Trophoblast cell (in vitro differentiated cells and primary cell): ENCODE measurements at regions not wholly inside any gene's neighbourhood (a gene's known extent, or its start where the extent isn't known, plus 50 kb on each side); places are given as distances from the start of the nearest gene placed in this dataset.

Experiments used
- DNase-seq, 2 donors: peaks; one replicate each; pipeline ENCODE4 v3.0.0-alpha.2; 2016
- H2AFZ ChIP-seq: 2 replicates; pipeline ENCODE4 v1.6.1; 2013; ENCODE audit warnings: low read length, moderate library complexity, mild to moderate bottlenecking; ENCODE audit not compliant: insufficient read depth, poor library complexity
- H2AK5ac ChIP-seq: 2 replicates; pipeline ENCODE4 v1.6.1; 2013; ENCODE audit warnings: mild to moderate bottlenecking, low read length
- H2BK120ac ChIP-seq: 2 replicates; pipeline ENCODE4 v1.6.1; 2013; ENCODE audit warnings: low read length, mild to moderate bottlenecking, moderate library complexity; ENCODE audit not compliant: insufficient read depth, poor library complexity
- H2BK12ac ChIP-seq: 2 replicates; pipeline ENCODE4 v1.6.1; 2013; ENCODE audit warnings: mild to moderate bottlenecking, low read length, moderate library complexity
- H2BK5ac ChIP-seq: 2 replicates; pipeline ENCODE4 v1.6.1; 2013; ENCODE audit warnings: low read length, low read depth, moderate library complexity, mild to moderate bottlenecking; ENCODE audit not compliant: poor library complexity
- H3K14ac ChIP-seq: 2 replicates; pipeline ENCODE4 v1.6.1; 2013; ENCODE audit warnings: mild to moderate bottlenecking, low read length
- H3K18ac ChIP-seq: 2 replicates; pipeline ENCODE4 v1.6.1; 2013; ENCODE audit warnings: mild to moderate bottlenecking, low read length
- H3K23ac ChIP-seq: 2 replicates; pipeline ENCODE4 v1.6.1; 2013; ENCODE audit warnings: low read length
- H3K27ac ChIP-seq: 2 replicates; pipeline ENCODE4 v1.5.1; 2013; ENCODE audit warnings: low read depth, mild to moderate bottlenecking, inconsistent platforms, low read length, moderate library complexity
- H3K27me3 ChIP-seq: 2 replicates; pipeline ENCODE4 v1.6.1; 2013; ENCODE audit warnings: inconsistent platforms, mild to moderate bottlenecking, low read length, moderate library complexity; ENCODE audit not compliant: insufficient read depth
- H3K36me3 ChIP-seq, 2 experiments: 1 replicate in 1 of 2; 2 replicates in 1 of 2; pipeline ENCODE4 v1.6.1; 2013; ENCODE audit warnings: low read length in 2 of 2, mild to moderate bottlenecking in 2 of 2, moderate library complexity in 1 of 2; ENCODE audit not compliant: insufficient read depth in 2 of 2, control insufficient read depth in 1 of 2
- H3K4ac ChIP-seq: 2 replicates; pipeline ENCODE4 v1.6.1; 2013; ENCODE audit warnings: low read depth, mild to moderate bottlenecking, low read length, moderate library complexity
- H3K4me1 ChIP-seq, 2 experiments: 1 replicate in 1 of 2; 2 replicates in 1 of 2; pipeline ENCODE4 v1.6.1; 2013; ENCODE audit warnings: low read length in 2 of 2, mild to moderate bottlenecking in 2 of 2, moderate library complexity in 1 of 2; ENCODE audit not compliant: insufficient read depth in 2 of 2, control insufficient read depth in 1 of 2
- H3K4me2 ChIP-seq: 2 replicates; pipeline ENCODE4 v1.6.1; 2013; ENCODE audit warnings: inconsistent platforms, mild to moderate bottlenecking, low read length, moderate library complexity
- H3K4me3 ChIP-seq: 2 replicates; pipeline ENCODE4 v1.5.1; 2013; ENCODE audit warnings: mild to moderate bottlenecking, low read depth, low read length, inconsistent platforms
- H3K79me1 ChIP-seq: one replicate; pipeline ENCODE4 v1.6.1; 2013; ENCODE audit warnings: low read length
- H3K79me2 ChIP-seq: 2 replicates; pipeline ENCODE4 v1.6.1; 2013; ENCODE audit warnings: low read length, mild to moderate bottlenecking; ENCODE audit not compliant: control insufficient read depth, insufficient read depth, poor library complexity
- H3K9ac ChIP-seq: 2 replicates; pipeline ENCODE4 v1.6.1; 2013; ENCODE audit warnings: mild to moderate bottlenecking, low read length
- H3K9me3 ChIP-seq: 2 replicates; pipeline ENCODE4 v1.6.1; 2013; ENCODE audit warnings: low read depth, mild to moderate bottlenecking, control low read depth, inconsistent platforms, low read length; ENCODE audit not compliant: insufficient read depth
- H4K12ac ChIP-seq: 2 replicates; pipeline ENCODE4 v1.6.1; 2013; ENCODE audit warnings: low read depth, mild to moderate bottlenecking, low read length, moderate library complexity
- H4K8ac ChIP-seq: 2 replicates; pipeline ENCODE4 v1.6.1; 2013; ENCODE audit warnings: low read depth, mild to moderate bottlenecking, low read length, moderate library complexity
- H4K91ac ChIP-seq: one replicate; pipeline ENCODE4 v1.6.1; 2013; ENCODE audit warnings: low read depth, mild to moderate bottlenecking, low read length, moderate library complexity
- WGBS: extraction: QIAGEN DNeasy Blood & Tissue Kit; methylation state at CpG from one replicate; pipeline ENCODE4 v1.1.7; 2013; ENCODE audit warnings: missing lambda C conversion rate; ENCODE audit not compliant: insufficient read length, insufficient coverage; ENCODE audit errors: extremely low coverage; 5-methylcytosine and 5-hydroxymethylcytosine counted together

GRCh38 chr4:126051689-126052424 is 737.1 kb downstream of the FAT4 start:
- no peak overlapping the region for H3K4me3 ChIP-seq
- no peak overlapping the region for H2BK120ac ChIP-seq
- no peaks in the 10 kb centered on the region for H3K79me2 ChIP-seq
- no peak overlapping the region for H2BK5ac ChIP-seq
- H3K27ac ChIP-seq: no peak overlapping the region
- H3K18ac ChIP-seq: no peak overlapping the region
- no peak overlapping the region for H3K9ac ChIP-seq
- H2AK5ac ChIP-seq: no peak overlapping the region
- H3K27me3 ChIP-seq: no peaks in the 10 kb centered on the region
- H3K14ac ChIP-seq: no peak overlapping the region
- H3K4me2 ChIP-seq: no peak overlapping the region
- no peaks in the 10 kb centered on the region for H3K9me3 ChIP-seq
- no peak overlapping the region for H4K12ac ChIP-seq
- H4K91ac ChIP-seq: no peak overlapping the region
- H4K8ac ChIP-seq: no peak overlapping the region
- no peaks in the 10 kb centered on the region for H3K4me1 ChIP-seq
- H3K4ac ChIP-seq: no peak overlapping the region
- no peak overlapping the region for H2BK12ac ChIP-seq
- no peaks in the 10 kb centered on the region for H3K36me3 ChIP-seq
- WGBS: no CpG with 5 or more reads among the region's 1 CpG
- no peak overlapping the region for H3K23ac ChIP-seq
- no peaks in the 10 kb centered on the region for H3K79me1 ChIP-seq
- H2AFZ ChIP-seq: no peak overlapping the region
- DNase-seq: peak; percentile 35 to 60

GRCh38 chr4:126056116-126056650 is 741.4 kb downstream of the FAT4 start:
- Histone ChIP-seq H3K79me2 (no peaks in the 10 kb centered on the region), H3K14ac (no peak overlapping the region), H4K12ac (no peak overlapping the region), H3K27ac (no peak overlapping the region), H3K18ac (no peak overlapping the region), H2AFZ (no peak overlapping the region), H2BK12ac (no peak overlapping the region), H3K27me3 (no peaks in the 10 kb centered on the region), H3K4ac (no peak overlapping the region), H3K36me3 (no peaks in the 10 kb centered on the region), H4K8ac (no peak overlapping the region), H3K4me1 (no peaks in the 10 kb centered on the region), H3K9ac (no peak overlapping the region), H2AK5ac (no peak overlapping the region), H4K91ac (no peak overlapping the region), H3K4me3 (no peak overlapping the region), H2BK5ac (no peak overlapping the region), H3K9me3 (no peaks in the 10 kb centered on the region), H3K23ac (no peak overlapping the region), H3K4me2 (no peak overlapping the region), H2BK120ac (no peak overlapping the region), H3K79me1 (no peaks in the 10 kb centered on the region)
- no peak for DNase-seq
- WGBS: no CpG with 5 or more reads among the region's 2 CpGs

- H3K4me3 ChIP-seq: no peak overlapping the region
- no peak overlapping the region for H3K4ac ChIP-seq
- H3K36me3 ChIP-seq: no peaks in the 10 kb centered on the region
- H2BK12ac ChIP-seq: no peak overlapping the region
- no peak overlapping the region for H4K8ac ChIP-seq
- H3K79me2 ChIP-seq: no peaks in the 10 kb centered on the region
- no peaks in the 10 kb centered on the region for H3K27me3 ChIP-seq
- no peak overlapping the region for H3K4me2 ChIP-seq
- no peak overlapping the region for H2BK120ac ChIP-seq
- no peak overlapping the region for H3K18ac ChIP-seq
- no peak overlapping the region for H2AK5ac ChIP-seq
- H3K23ac ChIP-seq: no peak overlapping the region
- no peak overlapping the region for H2AFZ ChIP-seq
- H3K14ac ChIP-seq: no peak overlapping the region
- no peak for DNase-seq
- no peak overlapping the region for H3K9ac ChIP-seq
- H3K27ac ChIP-seq: no peak overlapping the region
- H4K91ac ChIP-seq: no peak overlapping the region
- H3K79me1 ChIP-seq: no peaks in the 10 kb centered on the region
- no peak overlapping the region for H4K12ac ChIP-seq
- no peaks in the 10 kb centered on the region for H3K4me1 ChIP-seq
- no peak overlapping the region for H2BK5ac ChIP-seq
- H3K9me3 ChIP-seq: no peaks in the 10 kb centered on the region
These were observed 742.6 kb downstream of the FAT4 start for GRCh38 chr4:126057371-126057770.

DNA sequence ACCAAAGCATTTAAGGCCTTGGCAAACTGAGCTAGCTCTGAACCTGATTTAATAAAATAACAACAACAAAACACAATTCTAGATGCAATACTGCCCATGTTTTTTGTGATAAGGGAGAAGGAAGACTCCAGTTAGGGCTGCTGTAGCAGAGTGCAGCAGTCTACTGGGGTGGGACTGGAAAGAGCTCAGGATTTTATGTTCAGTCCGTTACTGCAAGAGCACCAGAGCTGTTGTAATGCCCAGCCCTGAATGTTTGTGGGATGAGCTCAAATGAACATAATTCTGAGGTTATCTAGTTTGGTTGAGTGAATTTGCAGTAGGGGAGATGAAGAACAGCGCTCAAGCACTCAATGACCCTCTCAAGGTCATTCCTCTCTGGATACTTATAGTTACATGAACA is 743.8 kb downstream of the FAT4 start:
- Histone ChIP-seq H3K9ac (no peak overlapping the region), H3K23ac (no peak overlapping the region), H3K4me1 (no peaks in the 10 kb centered on the region), H2BK5ac (no peak overlapping the region), H2BK120ac (no peak overlapping the region), H3K36me3 (no peaks in the 10 kb centered on the region), H4K8ac (no peak overlapping the region), H2AFZ (no peak overlapping the region), H3K27ac (no peak overlapping the region), H3K9me3 (no peaks in the 10 kb centered on the region), H3K4ac (no peak overlapping the region), H2BK12ac (no peak overlapping the region), H3K79me2 (no peaks in the 10 kb centered on the region), H3K79me1 (no peaks in the 10 kb centered on the region), H3K4me2 (no peak overlapping the region), H4K91ac (no peak overlapping the region), H3K18ac (no peak overlapping the region), H2AK5ac (no peak overlapping the region), H3K4me3 (no peak overlapping the region), H4K12ac (no peak overlapping the region), H3K27me3 (no peaks in the 10 kb centered on the region), H3K14ac (no peak overlapping the region)
- DNase-seq: no peak
- no CpG with 5 or more reads among the region's 2 CpGs for WGBS
